HG03280 (cell line): ENCODE measurements at regions not wholly inside any gene's neighbourhood (a gene's known extent, or its start where the extent isn't known, plus 50 kb on each side); places are given as distances from the start of the nearest gene placed in this dataset.
"Not testable (repeated sequence)": the region's sequence is repeated elsewhere in the genome, so short reads cannot be mapped to it uniquely, and the experiment has no call there.

ENCODE experiments used
- ATAC-seq: cut with Tn5 transposase; IDR thresholded peaks from one replicate; pipeline ENCODE4 v1.9.1; 2021; ENCODE audit warnings: mild to moderate bottlenecking, moderate library complexity; ENCODE audit not compliant: unreplicated experiment

DNA sequence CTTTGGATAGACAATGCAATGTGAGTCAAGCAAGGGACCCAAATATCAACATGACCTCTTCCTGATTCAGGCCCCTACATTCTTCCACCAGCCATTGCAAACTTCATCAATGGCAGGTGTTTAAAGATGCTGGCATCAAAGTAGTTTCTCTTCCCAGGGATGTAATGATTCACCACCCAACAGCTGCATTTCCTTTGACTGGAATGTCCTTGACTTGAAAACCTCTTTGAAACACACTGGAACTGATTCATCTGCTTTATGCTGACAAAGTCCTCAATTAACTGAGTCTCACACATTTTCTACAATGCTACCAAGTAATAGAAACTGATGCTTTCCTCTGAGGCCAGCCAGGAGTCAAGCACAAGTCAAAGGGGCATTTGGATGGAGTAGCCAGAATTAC is 385.5 kb downstream of the GBE1 start:
- ATAC-seq = no peak

GRCh38 chr3:81364411-81364810 is 397.0 kb downstream of the GBE1 start:
- no peak for ATAC-seq

DNA sequence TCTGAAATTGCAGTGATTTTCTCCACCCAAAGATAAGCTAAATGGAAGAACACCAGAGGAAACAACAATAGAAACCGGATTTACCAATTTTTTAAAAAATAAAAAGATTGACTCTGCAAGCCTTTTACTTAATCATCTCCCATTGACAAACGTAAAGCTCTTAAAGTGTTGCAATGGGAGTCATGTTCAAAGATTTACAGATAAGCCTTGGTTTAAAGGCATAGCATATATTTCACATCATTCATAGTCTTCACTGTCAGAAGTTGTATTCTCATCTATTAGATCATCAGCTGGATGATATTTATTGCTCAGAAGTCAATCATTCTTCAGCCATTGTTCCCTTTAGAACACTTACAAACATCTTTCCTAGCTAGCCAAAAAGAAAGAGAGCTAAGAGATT is 397.6 kb downstream of the GBE1 start:
- ATAC-seq = no peak

- ATAC-seq = no peak
These were observed 407.3 kb downstream of the GBE1 start for GRCh38 chr3:81354119-81354518.

DNA sequence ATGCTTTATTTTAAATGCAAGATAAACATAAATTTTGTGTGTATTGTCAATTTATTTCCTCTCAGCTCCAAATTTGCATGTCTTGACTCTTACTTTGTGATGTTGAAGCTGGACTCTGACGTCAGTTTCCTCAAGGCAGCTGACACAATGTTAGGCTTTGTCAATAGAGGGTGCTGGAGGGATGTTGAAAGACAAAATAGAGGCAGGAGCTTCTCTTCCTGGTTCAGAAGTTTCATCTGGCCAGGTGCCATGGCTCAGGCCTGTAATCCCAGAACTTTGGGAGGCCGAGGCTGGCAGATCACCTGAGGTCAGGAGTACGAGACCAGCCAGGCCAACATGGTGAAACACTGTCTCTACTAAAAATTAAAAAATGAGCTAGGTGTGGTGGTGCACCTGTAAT is 408.6 kb downstream of the GBE1 start:
- peak; percentile 73 for ATAC-seq

DNA sequence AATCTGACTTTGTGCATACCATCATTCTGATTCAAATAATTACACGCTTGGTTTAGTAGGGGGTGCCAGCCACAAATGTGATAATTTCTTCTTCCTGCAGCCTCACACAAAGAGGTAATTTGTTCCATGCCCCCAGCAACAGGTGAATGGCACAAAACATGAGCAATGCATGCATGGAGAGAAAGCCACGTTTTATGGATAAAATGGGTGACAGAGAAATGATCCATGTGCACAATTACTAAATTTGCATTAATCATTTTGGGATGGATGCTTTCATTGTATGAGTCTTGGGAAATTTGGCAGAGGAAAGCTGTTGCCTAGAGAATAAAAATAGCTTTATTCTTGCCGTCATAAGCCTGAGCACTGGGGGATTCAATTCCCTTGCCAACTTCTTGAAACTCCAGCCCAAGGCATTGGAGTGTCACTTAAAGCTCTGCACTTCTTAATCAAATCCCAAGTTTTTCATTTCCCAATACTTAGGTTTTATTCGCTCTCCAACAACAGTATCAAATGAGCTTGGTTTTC is 411.6 kb downstream of the GBE1 start:
- ATAC-seq = no peak

DNA sequence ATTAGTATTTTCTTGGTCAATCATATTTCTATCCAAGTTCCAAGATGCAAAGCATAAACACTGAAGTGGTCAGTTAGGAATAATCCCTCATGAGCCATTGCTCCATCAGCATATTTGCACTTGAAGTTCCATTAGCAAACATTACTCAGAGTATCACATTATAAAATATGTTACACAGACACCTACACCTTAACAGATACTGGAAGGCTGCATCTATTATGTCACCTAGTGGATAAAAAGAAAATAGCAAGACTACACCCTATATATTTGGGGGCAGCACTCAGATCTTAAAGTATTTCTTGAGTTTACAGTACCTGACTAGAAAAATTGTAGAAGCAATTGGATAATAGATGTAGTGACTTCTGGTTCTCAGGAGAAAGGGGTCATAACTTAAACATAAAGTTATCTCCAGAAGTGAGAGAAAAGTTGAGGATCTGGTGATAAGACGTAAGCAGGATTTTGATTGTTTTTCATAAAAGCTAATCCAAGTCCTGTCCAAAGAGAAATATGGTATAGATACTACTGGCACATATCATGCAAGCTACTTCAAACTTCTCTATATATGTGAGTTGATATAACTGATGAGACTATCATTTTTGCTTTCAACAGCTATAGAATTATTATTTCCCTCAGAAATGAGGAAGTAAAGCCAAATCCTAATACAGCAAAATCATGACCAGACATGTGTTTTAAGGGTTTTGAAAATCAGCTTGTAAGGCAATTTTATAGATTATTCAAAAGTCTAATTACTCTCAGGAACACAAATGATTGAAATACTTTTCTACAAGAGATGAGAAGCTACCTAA is 422.2 kb downstream of the GBE1 start:
- peak; percentile 83 for ATAC-seq

- ATAC-seq = no peak
These were observed 425.0 kb downstream of the GBE1 start for GRCh38 chr3:81336470-81336869.

DNA sequence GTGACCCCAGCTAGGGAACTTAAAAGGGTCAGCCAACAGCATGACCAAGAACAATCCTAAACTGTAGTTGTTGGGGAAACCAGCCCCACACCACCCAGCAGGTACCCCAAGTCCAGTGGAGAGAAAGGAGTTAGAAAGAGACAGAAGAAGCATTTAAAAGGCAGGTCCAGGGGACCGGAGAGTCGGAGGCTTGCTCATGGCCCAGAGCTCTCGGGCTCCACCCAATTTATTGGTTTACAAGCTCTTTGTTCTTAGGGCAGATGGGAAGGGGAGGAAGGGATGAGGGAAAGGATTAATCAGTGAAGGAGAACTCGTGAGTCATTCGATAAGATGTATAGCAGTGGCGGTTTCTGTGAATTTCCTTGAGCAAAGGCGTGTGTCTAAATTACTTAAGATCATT is 431.6 kb downstream of the GBE1 start:
- ATAC-seq = not testable (repeated sequence)

DNA sequence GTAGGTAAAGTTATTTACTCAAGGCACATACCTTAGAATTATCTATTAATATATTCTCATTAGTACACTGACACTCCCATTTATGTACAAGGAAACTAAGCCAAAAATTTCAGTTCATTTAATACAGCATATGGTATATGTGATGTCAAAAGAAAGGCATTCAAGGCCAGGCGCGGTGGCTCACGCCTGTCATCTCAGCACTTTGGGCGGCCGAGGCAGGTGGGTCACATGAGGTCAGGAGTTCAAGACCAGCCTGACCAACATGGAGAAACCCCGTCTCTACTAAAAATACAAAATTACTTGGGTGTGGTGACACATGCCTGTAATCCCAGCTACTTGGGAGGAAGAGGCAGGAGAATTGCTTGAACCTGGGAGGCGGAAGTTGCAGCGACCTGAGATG is 435.2 kb downstream of the GBE1 start:
- ATAC-seq = no peak

DNA sequence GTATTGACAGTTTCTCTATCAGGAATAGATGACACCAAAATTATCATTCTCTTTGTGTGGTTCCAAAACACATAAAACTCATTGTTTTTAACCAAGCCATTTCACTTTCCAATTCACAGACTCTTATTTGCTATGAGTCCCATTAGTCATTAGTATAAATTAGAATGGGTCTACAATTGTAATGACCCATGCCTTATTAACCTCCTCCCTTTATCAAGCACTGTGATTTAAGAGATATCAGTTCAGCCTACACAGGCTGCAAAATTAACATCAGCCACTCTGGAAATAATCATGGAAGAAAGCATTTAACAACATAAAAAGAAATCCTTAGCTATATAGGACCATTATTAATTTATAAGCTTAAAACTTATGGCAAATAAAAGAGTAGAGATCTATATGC is 440.6 kb downstream of the GBE1 start:
- ATAC-seq = no peak

GRCh38 chr3:81315030-81315429 is 446.4 kb downstream of the GBE1 start:
- ATAC-seq = no peak

DNA sequence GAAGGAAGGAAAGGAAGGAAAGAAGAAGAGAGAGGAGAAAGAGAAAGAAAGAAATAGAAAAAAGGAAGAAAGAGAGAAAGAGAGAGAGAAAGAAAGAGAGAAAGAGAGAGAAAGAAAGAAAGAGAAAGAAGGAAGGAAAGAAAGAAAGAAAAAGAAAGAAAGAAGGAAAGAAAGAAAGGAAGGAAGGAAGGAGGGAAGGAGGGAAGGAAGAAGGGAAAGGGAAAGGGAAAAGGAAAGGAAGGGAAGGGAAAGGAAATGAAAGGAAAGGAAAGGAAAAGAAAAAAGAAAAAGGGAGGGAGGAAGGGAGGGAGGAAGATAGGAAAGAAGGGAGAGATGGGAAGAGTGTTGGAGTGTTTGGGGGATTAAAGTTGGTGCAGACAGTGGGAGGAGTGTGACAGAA is 450.1 kb downstream of the GBE1 start:
- ATAC-seq = no peak

DNA sequence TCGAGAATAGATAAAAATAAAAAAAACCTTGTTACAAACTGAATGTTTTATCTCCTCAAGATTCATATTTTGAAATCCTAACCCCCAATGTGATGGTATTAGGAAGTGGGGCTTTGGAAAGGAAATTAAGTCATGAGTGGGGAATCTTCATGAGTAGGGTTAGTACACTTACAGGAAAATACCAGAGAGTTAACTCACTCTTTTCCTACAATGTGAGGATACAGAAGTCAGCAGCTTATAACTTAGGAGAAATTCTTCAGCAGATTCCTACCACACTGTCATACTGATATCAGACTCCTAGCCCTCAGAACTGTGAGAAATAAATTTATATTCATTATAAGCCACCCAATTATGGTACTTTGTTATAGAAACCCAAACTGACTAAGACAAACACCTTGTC is 453.1 kb downstream of the GBE1 start:
- ATAC-seq = no peak

- no peak for ATAC-seq
These were observed 454.2 kb downstream of the GBE1 start for GRCh38 chr3:81307221-81307620.

- ATAC-seq = no peak
These were observed 458.1 kb downstream of the GBE1 start for GRCh38 chr3:81303321-81303720.

GRCh38 chr3:81302045-81302444 is 459.4 kb downstream of the GBE1 start:
- ATAC-seq = peak; percentile 80

- ATAC-seq = no peak
These were observed 460.2 kb downstream of the GBE1 start for GRCh38 chr3:81301230-81301629.

GRCh38 chr3:81300324-81300927 is 461.0 kb downstream of the GBE1 start:
- ATAC-seq = no peak

- no peak for ATAC-seq
These were observed 462.0 kb downstream of the GBE1 start for GRCh38 chr3:81299481-81299880.

- ATAC-seq = no peak
These were observed 465.4 kb downstream of the GBE1 start for GRCh38 chr3:81295906-81296577.

DNA sequence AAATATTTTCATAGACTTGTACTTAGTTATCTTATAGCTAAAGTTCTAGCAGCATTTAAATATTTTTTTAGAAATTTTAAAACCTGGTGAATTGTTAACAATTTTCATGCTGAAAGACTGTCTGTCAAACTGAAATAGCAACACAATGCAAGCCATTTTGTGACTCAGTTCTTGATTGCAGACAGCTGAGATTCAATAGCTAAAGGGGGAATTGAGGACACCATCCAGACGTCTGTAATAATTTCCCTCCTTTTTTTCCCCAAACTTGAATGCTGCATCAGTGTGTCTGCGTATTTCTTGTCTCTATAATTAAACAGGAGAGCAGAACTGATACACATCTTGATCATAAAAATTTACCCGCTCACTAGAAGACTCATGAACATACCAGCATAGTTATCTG is 468.3 kb downstream of the GBE1 start:
- ATAC-seq = no peak
